SK-N-SH (cell line): ENCODE measurements at regions not wholly inside any gene's neighbourhood (a gene's known extent, or its start where the extent isn't known, plus 50 kb on each side); places are given as distances from the start of the nearest gene placed in this dataset.

Experiments
- CTCF ChIA-PET: fragments of 300-600, 350-600 bp; formaldehyde crosslinking; extraction: SDS; loops from one replicate; lab custom pipeline; 2021; lab: Yijun Ruan, JAX
- POLR2A ChIA-PET: fragments of 350-600 bp; sonication (Branson Sonifier 250); formaldehyde crosslinking; extraction: SDS; loops from one replicate; lab custom pipeline; 2020; ENCODE audit warnings: antibody characterized with exemption, inconsistent platforms; lab: Yijun Ruan, JAX
- DNase-seq: peaks from one replicate; pipeline ENCODE4 v3.0.0; 2012
- H2AFZ ChIP-seq: fragments of 200-600 bp; sonication (generic); 2 replicates; pipeline ENCODE4 v1.8.1; 2016; ENCODE audit warnings: antibody characterized with exemption, mild to moderate bottlenecking, low read depth
- H3F3A ChIP-seq: fragments of 200-600 bp; sonication (generic); replicated peaks from 2 replicates; pipeline ENCODE3; 2016; ENCODE audit warnings: antibody characterized with exemption, mild to moderate bottlenecking; ENCODE audit not compliant: insufficient read depth
- H3K27ac ChIP-seq, 2 experiments: fragments of 200-500 bp in 1 of 2; fragments of 200-600 bp in 1 of 2; sonication (Bioruptor generic) in 1 of 2; sonication (generic), shearing (Covaris generic) in 1 of 2; 2 replicates each; pipeline versions ENCODE4 v1.5.1 to v1.6.1; 2014 to 2016; ENCODE audit warnings: low read depth in 2 of 2, inconsistent platforms in 1 of 2, low read length in 1 of 2, mild to moderate bottlenecking in 1 of 2, mixed read lengths in 1 of 2
- H3K27me3 ChIP-seq: fragments of 200-600 bp; sonication (generic), shearing (Covaris generic); 2 replicates; pipeline ENCODE4 v1.6.1; 2016; ENCODE audit warnings: mixed run types; ENCODE audit not compliant: insufficient read depth
- H3K36me3 ChIP-seq, 2 experiments: fragments of 200-500 bp in 1 of 2; fragments of 200-600 bp in 1 of 2; sonication (Bioruptor generic) in 1 of 2; sonication (generic) in 1 of 2; replicated peaks in 1 of 2; 2 replicates each; pipeline versions ENCODE3 to v1.5.1; 2014 to 2016; ENCODE audit warnings: low read length in 1 of 2, mild to moderate bottlenecking in 1 of 2; ENCODE audit not compliant: insufficient read depth in 2 of 2, control insufficient read depth in 1 of 2
- H3K4me1 ChIP-seq, 2 experiments: fragments of 200-500 bp in 1 of 2; fragments of 200-600 bp in 1 of 2; sonication (Bioruptor generic) in 1 of 2; sonication (generic), shearing (Covaris generic) in 1 of 2; 2 replicates each; pipeline versions ENCODE4 v1.5.1 to v1.6.1; 2014 to 2016; ENCODE audit warnings: low read depth in 1 of 2, low read length in 1 of 2, mixed run types in 1 of 2; ENCODE audit not compliant: insufficient read depth in 2 of 2, control insufficient read depth in 1 of 2
- H3K4me2 ChIP-seq: fragments of 200-600 bp; sonication (generic), shearing (Covaris generic); 2 replicates; pipeline ENCODE4 v1.6.1; 2017; ENCODE audit warnings: mixed run types
- H3K4me3 ChIP-seq, 2 experiments: fragments of 200-500 bp in 1 of 2; fragments of 200-600 bp in 1 of 2; sonication (Bioruptor generic) in 1 of 2; sonication (generic), shearing (Covaris generic) in 1 of 2; 2 replicates each; pipeline versions ENCODE4 v1.5.1 to v1.8.1; 2014 to 2016; ENCODE audit warnings: low read depth in 2 of 2, inconsistent platforms in 1 of 2, low read length in 1 of 2, mild to moderate bottlenecking in 1 of 2, mixed read lengths in 1 of 2, moderate library complexity in 1 of 2
- H3K79me2 ChIP-seq: fragments of 200-600 bp; sonication (generic); 2 replicates; pipeline ENCODE4 v1.8.1; 2017; ENCODE audit warnings: mild to moderate bottlenecking; ENCODE audit not compliant: insufficient read depth
- H3K9ac ChIP-seq: fragments of 200-600 bp; sonication (generic); 2 replicates; pipeline ENCODE4 v1.6.1; 2017; ENCODE audit warnings: mixed run types
- H3K9me2 ChIP-seq: fragments of 200-600 bp; sonication (generic); 2 replicates; pipeline ENCODE4 v1.6.1; 2017; ENCODE audit warnings: mixed run types
- H3K9me3 ChIP-seq: fragments of 200-600 bp; sonication (generic); 2 replicates; pipeline ENCODE4 v1.6.1; 2017; ENCODE audit warnings: mixed run types, mild to moderate bottlenecking, moderate library complexity
- H4K20me1 ChIP-seq: fragments of 200-600 bp; sonication (generic); 2 replicates; pipeline ENCODE4 v1.6.1; 2017; ENCODE audit warnings: mild to moderate bottlenecking, mixed run types; ENCODE audit not compliant: insufficient read depth
- ELF1 ChIP-seq: IDR thresholded peaks from 2 replicates; pipeline ENCODE4 v1.4.0; 2012
- EP300 ChIP-seq, 2 experiments: IDR thresholded peaks; 2 replicates each; pipeline versions ENCODE4 v1.4.0 to v1.6.1; 2012; ENCODE audit warnings: borderline replicate concordance in 1 of 2, low read depth in 1 of 2, low read length in 1 of 2
- FOSL2 ChIP-seq: IDR thresholded peaks from 2 replicates; pipeline ENCODE4 v1.4.0; 2012; ENCODE audit warnings: low read depth, mild to moderate bottlenecking, moderate library complexity, borderline replicate concordance
- FOXJ3 ChIP-seq: sonication (generic); formaldehyde crosslinking; IDR thresholded peaks from 2 replicates; pipeline ENCODE4 v1.5.1; 2020; ENCODE audit warnings: mild to moderate bottlenecking, missing genetic modification reagents
- GATA2 ChIP-seq: sonication (generic); formaldehyde crosslinking; IDR thresholded peaks from 2 replicates; pipeline ENCODE4 v1.5.0; 2020; ENCODE audit warnings: mild to moderate bottlenecking, missing genetic modification reagents
- MEF2A ChIP-seq: IDR thresholded peaks from 2 replicates; pipeline ENCODE4 v1.4.0; 2012; ENCODE audit warnings: low read depth, borderline replicate concordance
- NFIC ChIP-seq: IDR thresholded peaks from 2 replicates; pipeline ENCODE4 v1.4.0; 2012; ENCODE audit warnings: borderline replicate concordance
- POLR2AphosphoS5 ChIP-seq: IDR thresholded peaks from 2 replicates; pipeline ENCODE4 v1.6.1; 2012; ENCODE audit warnings: low read depth, low read length
- RAD21 ChIP-seq: IDR thresholded peaks from 2 replicates; pipeline ENCODE4 v1.6.1; 2012; ENCODE audit warnings: mild to moderate bottlenecking, low read length
- RXRA ChIP-seq: IDR thresholded peaks from 2 replicates; pipeline ENCODE4 v1.4.0; 2012; ENCODE audit warnings: low read depth, mild to moderate bottlenecking, borderline replicate concordance
- SIN3A ChIP-seq: IDR thresholded peaks from 2 replicates; pipeline ENCODE4 v1.6.1; 2012; ENCODE audit warnings: low read depth, mild to moderate bottlenecking, low read length, moderate library complexity, borderline replicate concordance
- SMC3 ChIP-seq: IDR thresholded peaks from 2 replicates; pipeline ENCODE4 v1.6.1; 2012; ENCODE audit warnings: low read depth, low read length, improper control_type of control experiment
- TEAD4 ChIP-seq: IDR thresholded peaks from 2 replicates; pipeline ENCODE4 v1.4.0; 2012; ENCODE audit warnings: mild to moderate bottlenecking, borderline replicate concordance; ENCODE audit not compliant: insufficient read depth
- WGBS: methylation state at CpG from one replicate; pipeline ENCODE4 v1.1.6; 2017; ENCODE audit warnings: low lambda C conversion rate; 5-methylcytosine and 5-hydroxymethylcytosine counted together
- TF ChIP-seq, protein P1 (sequence below): fragments of 150-350 bp; IDR thresholded peaks from 2 replicates; pipeline ENCODE4 v1.6.1; 2017; ENCODE audit warnings: antibody characterized with exemption, low read length, low read depth, borderline replicate concordance
- TF ChIP-seq, protein P2 (sequence below): fragments of 150-350 bp; IDR thresholded peaks from 2 replicates; pipeline ENCODE4 v1.6.1; 2016; ENCODE audit warnings: mild to moderate bottlenecking, low read depth, low read length
- TF ChIP-seq, protein P3 (sequence below): fragments of 200-600 bp; sonication (generic); IDR thresholded peaks from 2 replicates; pipeline ENCODE4 v1.6.1; 2017; ENCODE audit warnings: antibody characterized with exemption, mild to moderate bottlenecking, moderate library complexity
- TF ChIP-seq, protein P4 (sequence below): IDR thresholded peaks from 2 replicates; pipeline ENCODE4 v1.6.1; 2012; ENCODE audit warnings: mild to moderate bottlenecking, low read depth, low read length, moderate library complexity

DNA sequence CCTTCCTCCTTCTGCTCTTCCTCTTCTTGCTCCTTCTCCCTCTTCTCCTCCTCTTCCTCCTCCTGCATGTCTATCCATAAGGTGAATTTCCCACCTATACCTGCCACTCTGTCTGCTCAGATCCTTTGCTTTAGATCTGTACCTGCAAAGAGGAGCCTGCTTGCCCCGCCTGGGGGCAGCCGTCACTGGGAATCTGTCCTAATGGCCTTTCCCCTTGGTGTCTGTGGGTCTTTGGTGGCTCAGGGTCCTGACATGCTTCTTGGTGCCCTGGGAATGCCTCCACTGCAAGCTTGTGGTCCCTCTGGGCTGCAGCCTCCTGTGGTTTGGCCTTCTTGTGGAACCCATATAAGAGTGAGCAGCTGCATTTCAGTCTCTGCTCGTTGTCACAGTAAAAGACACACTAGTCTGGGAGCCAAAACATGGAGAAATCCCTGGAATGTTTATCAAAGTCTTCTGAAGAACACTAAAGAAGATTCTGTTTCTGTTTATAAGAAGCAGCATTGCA lies 79.5 kb upstream of the CSF3R start:
- Histone ChIP-seq H3K4me3 (no peak overlapping the region), H3K27ac (no peak overlapping the region), H3K4me1 (no peaks in the 10 kb centered on the region), H2AFZ (no peak overlapping the region), H3K4me2 (no peak overlapping the region), H4K20me1 (no peaks in the 10 kb centered on the region), H3K9me2 (no peaks in the 10 kb centered on the region), H3K79me2 (no peaks in the 10 kb centered on the region), H3K9me3 (no peaks in the 10 kb centered on the region), H3K27me3 (no peaks in the 10 kb centered on the region; the same call in 1 of the 2 replicates), H3F3A (no peaks in the 10 kb centered on the region), H3K36me3 (no peaks in the 10 kb centered on the region), H3K9ac (no peak overlapping the region)
- POLR2A ChIA-PET: no interaction called here
- 45% methylated on average over 3 of the region's 3 CpGs for WGBS
- TF ChIP-seq NFIC: no peak
- TF ChIP-seq FOXJ3: no peak
- TF ChIP-seq, protein P1, sequence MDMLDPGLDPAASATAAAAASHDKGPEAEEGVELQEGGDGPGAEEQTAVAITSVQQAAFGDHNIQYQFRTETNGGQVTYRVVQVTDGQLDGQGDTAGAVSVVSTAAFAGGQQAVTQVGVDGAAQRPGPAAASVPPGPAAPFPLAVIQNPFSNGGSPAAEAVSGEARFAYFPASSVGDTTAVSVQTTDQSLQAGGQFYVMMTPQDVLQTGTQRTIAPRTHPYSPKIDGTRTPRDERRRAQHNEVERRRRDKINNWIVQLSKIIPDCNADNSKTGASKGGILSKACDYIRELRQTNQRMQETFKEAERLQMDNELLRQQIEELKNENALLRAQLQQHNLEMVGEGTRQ: no peak
- TF ChIP-seq SIN3A: no peak
- TF ChIP-seq GATA2: no peak
- no peak for TF ChIP-seq RAD21
- TF ChIP-seq MEF2A: no peak
- no peak for TF ChIP-seq ELF1
- no peak for TF ChIP-seq POLR2AphosphoS5
- TF ChIP-seq TEAD4: no peak
- no peak for TF ChIP-seq RXRA
- TF ChIP-seq SMC3: no peak
- TF ChIP-seq EP300 (IDR thresholded peaks at IDR 0.05; ENCODE audit: borderline replicate concordance in 1 of 2, low read depth in 1 of 2, low read length in 1 of 2): no peak
- TF ChIP-seq, protein P2, sequence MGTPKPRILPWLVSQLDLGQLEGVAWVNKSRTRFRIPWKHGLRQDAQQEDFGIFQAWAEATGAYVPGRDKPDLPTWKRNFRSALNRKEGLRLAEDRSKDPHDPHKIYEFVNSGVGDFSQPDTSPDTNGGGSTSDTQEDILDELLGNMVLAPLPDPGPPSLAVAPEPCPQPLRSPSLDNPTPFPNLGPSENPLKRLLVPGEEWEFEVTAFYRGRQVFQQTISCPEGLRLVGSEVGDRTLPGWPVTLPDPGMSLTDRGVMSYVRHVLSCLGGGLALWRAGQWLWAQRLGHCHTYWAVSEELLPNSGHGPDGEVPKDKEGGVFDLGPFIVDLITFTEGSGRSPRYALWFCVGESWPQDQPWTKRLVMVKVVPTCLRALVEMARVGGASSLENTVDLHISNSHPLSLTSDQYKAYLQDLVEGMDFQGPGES: no peak
- TF ChIP-seq, protein P3, sequence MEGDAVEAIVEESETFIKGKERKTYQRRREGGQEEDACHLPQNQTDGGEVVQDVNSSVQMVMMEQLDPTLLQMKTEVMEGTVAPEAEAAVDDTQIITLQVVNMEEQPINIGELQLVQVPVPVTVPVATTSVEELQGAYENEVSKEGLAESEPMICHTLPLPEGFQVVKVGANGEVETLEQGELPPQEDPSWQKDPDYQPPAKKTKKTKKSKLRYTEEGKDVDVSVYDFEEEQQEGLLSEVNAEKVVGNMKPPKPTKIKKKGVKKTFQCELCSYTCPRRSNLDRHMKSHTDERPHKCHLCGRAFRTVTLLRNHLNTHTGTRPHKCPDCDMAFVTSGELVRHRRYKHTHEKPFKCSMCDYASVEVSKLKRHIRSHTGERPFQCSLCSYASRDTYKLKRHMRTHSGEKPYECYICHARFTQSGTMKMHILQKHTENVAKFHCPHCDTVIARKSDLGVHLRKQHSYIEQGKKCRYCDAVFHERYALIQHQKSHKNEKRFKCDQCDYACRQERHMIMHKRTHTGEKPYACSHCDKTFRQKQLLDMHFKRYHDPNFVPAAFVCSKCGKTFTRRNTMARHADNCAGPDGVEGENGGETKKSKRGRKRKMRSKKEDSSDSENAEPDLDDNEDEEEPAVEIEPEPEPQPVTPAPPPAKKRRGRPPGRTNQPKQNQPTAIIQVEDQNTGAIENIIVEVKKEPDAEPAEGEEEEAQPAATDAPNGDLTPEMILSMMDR: no peak
- no peak for TF ChIP-seq FOSL2
- TF ChIP-seq, protein P4, sequence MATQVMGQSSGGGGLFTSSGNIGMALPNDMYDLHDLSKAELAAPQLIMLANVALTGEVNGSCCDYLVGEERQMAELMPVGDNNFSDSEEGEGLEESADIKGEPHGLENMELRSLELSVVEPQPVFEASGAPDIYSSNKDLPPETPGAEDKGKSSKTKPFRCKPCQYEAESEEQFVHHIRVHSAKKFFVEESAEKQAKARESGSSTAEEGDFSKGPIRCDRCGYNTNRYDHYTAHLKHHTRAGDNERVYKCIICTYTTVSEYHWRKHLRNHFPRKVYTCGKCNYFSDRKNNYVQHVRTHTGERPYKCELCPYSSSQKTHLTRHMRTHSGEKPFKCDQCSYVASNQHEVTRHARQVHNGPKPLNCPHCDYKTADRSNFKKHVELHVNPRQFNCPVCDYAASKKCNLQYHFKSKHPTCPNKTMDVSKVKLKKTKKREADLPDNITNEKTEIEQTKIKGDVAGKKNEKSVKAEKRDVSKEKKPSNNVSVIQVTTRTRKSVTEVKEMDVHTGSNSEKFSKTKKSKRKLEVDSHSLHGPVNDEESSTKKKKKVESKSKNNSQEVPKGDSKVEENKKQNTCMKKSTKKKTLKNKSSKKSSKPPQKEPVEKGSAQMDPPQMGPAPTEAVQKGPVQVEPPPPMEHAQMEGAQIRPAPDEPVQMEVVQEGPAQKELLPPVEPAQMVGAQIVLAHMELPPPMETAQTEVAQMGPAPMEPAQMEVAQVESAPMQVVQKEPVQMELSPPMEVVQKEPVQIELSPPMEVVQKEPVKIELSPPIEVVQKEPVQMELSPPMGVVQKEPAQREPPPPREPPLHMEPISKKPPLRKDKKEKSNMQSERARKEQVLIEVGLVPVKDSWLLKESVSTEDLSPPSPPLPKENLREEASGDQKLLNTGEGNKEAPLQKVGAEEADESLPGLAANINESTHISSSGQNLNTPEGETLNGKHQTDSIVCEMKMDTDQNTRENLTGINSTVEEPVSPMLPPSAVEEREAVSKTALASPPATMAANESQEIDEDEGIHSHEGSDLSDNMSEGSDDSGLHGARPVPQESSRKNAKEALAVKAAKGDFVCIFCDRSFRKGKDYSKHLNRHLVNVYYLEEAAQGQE: no peak
- CTCF ChIA-PET: interaction anchor here (4.1 to 4.8 kb wide), 2 partner anchors 9 to 13 kb away, joined by 17 to 31 read pairs; no protein-coding TSS in a partner anchor
- DNase-seq: no peak
